ENCODE measurements at regions not wholly inside any gene's neighbourhood (a gene's known extent, or its start where the extent isn't known, plus 50 kb on each side); places are given as distances from the start of the nearest gene placed in this dataset.

- TF ChIP-seq, protein P1, sequence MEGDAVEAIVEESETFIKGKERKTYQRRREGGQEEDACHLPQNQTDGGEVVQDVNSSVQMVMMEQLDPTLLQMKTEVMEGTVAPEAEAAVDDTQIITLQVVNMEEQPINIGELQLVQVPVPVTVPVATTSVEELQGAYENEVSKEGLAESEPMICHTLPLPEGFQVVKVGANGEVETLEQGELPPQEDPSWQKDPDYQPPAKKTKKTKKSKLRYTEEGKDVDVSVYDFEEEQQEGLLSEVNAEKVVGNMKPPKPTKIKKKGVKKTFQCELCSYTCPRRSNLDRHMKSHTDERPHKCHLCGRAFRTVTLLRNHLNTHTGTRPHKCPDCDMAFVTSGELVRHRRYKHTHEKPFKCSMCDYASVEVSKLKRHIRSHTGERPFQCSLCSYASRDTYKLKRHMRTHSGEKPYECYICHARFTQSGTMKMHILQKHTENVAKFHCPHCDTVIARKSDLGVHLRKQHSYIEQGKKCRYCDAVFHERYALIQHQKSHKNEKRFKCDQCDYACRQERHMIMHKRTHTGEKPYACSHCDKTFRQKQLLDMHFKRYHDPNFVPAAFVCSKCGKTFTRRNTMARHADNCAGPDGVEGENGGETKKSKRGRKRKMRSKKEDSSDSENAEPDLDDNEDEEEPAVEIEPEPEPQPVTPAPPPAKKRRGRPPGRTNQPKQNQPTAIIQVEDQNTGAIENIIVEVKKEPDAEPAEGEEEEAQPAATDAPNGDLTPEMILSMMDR (optimal IDR thresholded peaks at IDR 0.05 in 1 of 3, IDR thresholded peaks at IDR 0.05 in 1 of 3, conservative IDR thresholded peaks at IDR 0.05 in 1 of 3; ENCODE audit: extremely low read depth in 1 of 3, insufficient read depth in 2 of 3, low read length in 3 of 3), result no peak
- TF ChIP-seq EZH2 (IDR thresholded peaks at IDR 0.05; ENCODE audit: low read length), result no peak
Observed at GRCh38 chr1:170239445-170239844, 93.7 kb downstream of the NTMT2 start.

Data from keratinocyte (primary cell).